T-helper 1 cell (primary cell): ENCODE measurements at regions not wholly inside any gene's neighbourhood (a gene's known extent, or its start where the extent isn't known, plus 50 kb on each side); places are given as distances from the start of the nearest gene placed in this dataset.
"Not testable (repeated sequence)": the region's sequence is repeated elsewhere in the genome, so short reads cannot be mapped to it uniquely, and the experiment has no call there.

Source experiments
- DNase-seq, 5 donors: peaks; one replicate each; pipeline ENCODE4 v3.0.0-alpha.2; 2012 to 2020

GRCh38 chr3:153032891-153033290, 129.1 kb upstream of the RAP2B start:
- no peak for DNase-seq

DNA sequence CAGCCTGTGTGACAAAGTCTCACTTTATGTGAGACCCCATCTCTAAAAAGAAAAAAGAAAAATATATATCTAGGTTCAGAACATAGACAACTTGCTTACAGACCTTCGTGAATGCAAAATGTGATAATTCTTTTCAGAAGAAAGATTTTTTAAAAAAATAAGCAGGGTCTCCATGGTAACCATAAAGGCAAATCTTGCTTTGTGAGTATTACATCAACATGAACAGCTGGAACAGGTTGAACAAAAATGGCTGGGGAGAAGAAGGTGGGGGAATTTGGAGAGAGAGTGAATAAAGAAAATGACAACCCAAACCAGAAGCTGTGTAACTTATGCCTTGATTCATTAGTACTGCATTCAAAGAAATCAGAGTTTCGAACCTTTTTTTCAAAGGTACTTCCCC, 125.2 kb upstream of the RAP2B start:
- DNase-seq, result no peak

GRCh38 chr3:153038367-153038766, 123.7 kb upstream of the RAP2B start:
- peak in 1 of 5 donors; percentile 21 for DNase-seq

DNA sequence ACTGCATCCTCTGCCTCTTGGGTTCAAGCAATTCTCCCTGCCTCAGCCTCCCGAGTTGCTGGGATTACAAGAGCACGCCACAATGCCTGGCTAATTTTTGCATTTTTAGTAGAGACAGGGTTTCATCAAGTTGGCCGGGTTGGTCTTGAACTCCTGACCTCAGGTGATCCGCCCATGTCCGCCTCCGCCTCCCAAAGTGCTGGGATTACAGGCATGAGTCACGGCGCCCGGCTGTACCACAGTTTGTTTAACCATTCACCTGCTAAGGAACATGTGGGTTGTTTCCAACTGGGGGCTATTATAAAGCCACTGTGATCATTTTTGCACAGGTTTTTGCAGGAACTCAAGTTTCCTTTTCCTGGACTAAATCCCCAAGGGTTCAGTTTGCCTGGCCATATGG, 123.2 kb upstream of the RAP2B start:
- no peak for DNase-seq

DNA sequence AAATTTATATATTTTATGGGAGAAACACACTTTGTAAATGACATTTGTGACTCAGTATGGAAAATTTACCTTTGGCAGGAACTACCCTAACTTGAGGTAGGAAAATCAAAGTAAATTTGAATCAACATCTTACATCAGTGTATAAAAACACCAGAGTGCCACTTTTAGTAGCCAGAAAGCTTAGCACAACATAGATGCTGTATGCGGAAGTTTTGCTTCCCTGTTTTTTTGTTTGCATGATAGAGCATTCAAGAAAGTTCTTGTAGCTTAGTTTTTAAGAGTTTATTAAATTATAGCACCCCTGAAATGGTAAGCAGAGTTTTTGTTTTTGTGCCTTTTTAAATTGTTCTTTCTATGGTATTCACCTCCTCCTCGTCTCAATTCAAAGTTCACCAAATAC, 120.8 kb upstream of the RAP2B start:
- DNase-seq, result no peak

DNA sequence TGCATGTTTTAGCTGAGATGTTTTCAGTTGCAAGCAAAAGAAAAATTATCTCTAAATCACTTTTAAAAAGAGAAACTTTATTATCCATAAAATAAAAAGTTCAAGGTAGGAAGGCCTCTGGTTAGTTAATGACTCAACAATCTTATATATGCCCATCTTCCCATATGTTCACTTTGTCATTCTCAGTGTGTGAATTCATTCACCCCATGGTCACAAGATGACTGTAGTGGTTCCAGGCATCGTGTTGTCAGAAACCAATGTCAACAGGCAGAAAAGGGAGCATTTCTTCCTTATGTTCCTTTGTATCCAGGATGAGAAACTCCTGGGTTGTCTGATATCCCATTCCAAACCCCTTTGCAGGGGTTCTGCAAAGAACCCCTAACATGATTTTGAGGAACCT, 119.9 kb upstream of the RAP2B start:
- DNase-seq, result no peak

- DNase-seq, result no peak
Observed at GRCh38 chr3:153043729-153044328, 118.2 kb upstream of the RAP2B start.

DNA sequence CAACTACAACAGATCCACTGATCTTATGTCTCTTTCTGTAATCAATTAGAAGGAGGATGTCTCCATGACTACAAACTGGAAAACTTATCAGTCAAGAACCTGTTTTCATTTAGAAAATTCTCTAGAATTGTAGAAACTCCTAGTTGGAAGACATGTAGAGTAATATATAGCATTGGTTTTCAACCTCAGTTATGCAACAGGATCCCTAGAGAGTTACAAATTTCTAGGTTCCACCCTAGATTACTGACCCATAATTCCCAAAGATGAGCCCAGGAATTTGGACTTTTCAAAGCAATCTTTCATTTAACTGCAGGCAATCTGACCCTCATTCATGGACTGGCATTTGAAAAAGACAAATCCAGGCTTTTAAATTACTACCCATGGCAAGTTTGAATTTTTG, 116.9 kb upstream of the RAP2B start:
- no peak for DNase-seq

DNA sequence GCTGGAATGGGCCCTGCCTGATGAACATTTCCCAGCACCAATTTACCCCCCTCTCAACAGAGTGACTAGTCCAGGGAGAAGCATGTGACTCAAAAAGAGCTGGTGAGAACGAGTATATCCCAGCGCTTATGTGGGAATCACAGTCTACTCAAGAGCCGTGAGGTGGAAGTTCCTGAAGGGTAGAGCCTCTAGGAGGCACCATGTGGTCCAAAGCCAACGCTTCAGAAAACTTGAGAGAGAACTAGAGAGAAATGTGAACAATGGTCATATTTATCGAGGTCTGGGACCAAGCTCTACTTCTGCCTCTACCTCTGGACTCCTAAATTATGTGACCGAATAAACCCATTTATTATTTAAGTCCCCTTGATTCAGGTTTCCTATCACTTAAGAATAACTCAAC, 111.0 kb upstream of the RAP2B start:
- DNase-seq, result no peak

DNA sequence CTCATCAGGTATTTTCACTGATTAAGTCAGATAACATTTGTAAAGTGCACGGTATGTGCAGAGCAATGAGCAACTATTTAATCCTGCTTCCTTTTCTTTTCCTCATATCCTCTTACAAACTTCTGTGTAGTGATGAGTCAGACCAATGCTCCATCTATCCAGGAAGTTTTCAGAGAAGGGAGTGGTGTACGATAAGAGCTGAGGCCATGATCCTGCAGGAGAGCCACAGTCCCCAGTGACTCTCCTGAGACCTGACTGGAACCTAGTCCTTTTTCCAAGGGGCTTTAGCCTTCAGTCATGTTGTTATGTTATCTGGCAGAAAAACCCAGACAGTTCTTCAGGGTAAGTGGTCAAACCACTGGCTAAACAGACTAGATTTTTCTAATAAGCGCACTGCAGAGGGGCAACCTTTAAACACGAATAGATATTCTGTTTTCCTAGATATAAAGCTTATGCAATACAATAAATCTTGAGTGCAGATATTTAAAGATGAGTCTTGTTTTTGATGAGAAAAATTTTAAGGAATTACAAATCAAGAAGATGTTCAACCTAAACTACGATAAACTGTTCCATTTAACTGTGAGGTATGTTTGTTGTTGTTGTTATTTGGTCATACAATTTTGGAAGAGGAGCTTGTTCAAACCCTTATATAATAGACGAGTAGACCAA, 110.5 kb upstream of the RAP2B start:
- DNase-seq, result no peak

DNA sequence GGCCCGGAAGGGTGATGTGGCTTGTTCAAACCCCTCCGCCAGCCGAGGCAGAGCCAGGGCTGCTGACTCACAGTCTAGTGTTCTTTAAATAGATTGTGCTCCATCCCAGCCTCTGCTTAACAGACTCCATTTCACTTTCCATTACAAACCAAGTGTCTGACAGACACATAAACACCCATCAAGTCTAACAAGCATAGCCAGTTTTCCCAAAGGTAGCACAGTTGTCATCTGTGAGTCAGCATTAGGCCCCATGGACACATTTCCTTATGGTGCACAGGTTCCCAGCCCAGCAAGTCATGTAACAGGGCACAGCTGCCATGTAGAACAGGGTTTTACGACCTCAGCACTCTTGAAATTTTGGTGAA, 109.9 kb upstream of the RAP2B start:
- DNase-seq, result no peak

GRCh38 chr3:153055217-153055616, 106.8 kb upstream of the RAP2B start:
- no peak for DNase-seq

GRCh38 chr3:153055779-153056178, 106.2 kb upstream of the RAP2B start:
- DNase-seq, result no peak

- not testable (repeated sequence) for DNase-seq
Observed at GRCh38 chr3:153058031-153058688, 103.9 kb upstream of the RAP2B start.

DNA sequence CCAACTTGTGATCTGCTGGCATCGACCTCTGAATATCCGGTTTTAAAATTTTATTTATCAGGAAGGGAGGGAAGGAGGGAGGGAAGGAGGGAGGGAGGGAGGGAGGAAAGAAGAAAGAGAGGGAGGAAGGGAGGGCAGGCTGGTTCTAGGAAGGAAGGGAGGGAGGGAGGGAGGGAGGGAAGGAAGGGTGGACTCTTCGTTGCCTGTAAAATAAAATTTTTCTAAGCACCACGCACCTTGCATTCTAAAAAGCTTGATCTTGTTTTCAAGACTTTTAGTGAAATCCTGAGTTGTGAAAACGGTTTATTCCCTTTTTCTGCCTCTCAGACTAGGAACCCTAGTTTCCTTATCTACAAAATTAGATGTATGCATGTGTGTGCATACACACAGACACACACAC, 101.7 kb upstream of the RAP2B start:
- no peak for DNase-seq

- no peak for DNase-seq
Observed at GRCh38 chr3:153061938-153062528, 100.0 kb upstream of the RAP2B start.

DNA sequence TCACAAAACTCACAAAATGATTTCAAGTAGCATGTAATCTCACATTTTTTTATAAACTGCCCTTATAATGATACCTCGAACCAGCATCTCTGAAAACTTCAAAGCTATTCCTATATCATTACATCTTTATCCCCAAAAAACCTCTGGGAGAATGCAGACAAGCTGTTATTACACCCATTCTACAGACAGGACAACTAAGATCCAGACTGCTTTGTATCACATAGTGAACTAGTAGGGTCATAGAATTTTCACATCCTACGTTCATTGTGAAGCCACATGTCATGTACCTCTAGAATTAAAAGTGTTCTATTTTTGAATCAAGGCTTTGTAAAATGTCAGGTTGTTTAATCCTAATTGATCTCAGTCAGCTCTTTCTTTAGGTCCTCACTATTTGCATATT, 98.7 kb upstream of the RAP2B start:
- no peak for DNase-seq

- no peak for DNase-seq
Observed at GRCh38 chr3:153066983-153067382, 95.0 kb upstream of the RAP2B start.

DNA sequence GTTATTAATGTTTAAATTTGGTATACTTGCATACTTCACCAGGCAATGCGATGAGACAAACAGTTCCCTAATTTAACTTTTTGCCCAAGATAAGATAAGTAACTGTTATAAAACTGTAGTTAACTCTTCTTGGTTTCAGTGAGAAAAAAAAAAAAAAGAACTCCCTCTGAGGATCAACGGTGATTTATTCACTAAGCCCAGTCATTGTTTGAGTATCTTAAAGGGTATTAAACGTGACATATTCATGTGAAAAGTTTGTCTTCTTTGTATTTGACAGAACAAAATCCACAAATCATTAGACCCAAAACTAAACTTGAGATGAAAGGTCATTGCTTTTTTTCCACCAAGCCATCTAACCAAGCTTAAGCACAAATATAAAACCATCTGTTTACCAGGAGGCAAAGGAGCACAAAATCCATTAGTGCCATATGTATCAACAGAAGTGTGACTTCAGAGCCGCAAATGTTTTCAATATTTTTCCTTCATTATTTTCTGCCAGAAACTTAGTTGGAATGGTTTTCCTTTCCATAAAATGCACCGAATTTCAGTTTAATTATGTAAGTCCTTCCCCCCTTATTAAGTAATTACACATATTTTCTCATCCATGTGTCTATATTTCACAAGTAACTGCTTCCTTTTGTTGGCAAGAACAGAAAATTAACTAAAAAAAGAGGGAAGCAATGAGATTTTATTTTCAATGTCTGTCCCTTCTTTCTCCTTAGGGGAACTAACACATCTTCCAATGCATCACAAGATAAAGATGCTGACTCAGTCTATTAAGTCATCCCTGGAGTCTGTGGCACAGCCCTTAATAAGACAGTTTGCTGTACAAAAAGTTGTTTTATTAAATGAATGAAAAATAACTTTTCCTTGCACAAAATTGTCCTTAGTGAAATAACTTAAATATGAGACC, 92.2 kb upstream of the RAP2B start:
- no peak for DNase-seq

- DNase-seq, result no peak
Observed at GRCh38 chr3:153070511-153070868, 91.5 kb upstream of the RAP2B start.

DNA sequence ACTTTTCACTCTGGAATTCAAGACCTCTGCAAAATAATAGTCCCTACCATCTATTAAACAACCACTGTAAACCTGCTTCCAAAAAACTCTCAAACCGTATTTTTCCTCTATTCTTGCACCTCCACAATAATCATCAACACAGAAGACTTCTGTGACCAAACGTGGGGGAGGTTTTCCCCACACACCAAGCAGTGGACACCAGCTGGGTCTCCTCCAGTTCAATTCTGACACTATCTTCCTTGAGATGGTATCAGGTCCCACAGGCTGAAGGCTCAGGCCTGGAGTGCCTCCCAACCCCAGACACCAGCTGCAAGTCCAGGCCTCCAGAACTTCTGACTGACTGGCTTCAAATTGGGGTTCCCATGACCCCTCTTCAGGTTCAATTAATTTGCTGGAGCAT, 89.6 kb upstream of the RAP2B start:
- no peak for DNase-seq

DNA sequence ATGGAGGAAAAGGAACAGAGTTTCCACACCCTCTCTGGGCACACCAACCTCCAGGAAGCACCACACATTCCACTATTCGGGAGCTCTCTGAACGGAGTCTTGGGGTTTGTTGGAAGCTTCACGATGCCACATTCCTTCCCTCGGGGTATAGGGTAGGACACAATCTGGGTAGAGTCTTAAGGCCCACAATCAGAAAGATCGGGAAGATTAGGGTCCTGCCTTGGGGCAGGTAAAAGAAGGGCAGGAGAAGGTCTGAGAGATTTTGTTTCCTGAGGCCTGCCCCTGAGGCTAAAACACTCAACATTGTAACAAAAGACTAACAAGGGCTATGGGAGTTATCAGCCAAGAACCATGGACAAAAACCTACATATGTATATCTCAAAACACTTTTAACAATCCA, 89.2 kb upstream of the RAP2B start:
- no peak for DNase-seq

GRCh38 chr3:153073636-153074035, 88.4 kb upstream of the RAP2B start:
- no peak for DNase-seq
